Endothelial cell of umbilical vein (primary cell): ENCODE measurements at regions not wholly inside any gene's neighbourhood (a gene's known extent, or its start where the extent isn't known, plus 50 kb on each side); places are given as distances from the start of the nearest gene placed in this dataset.

Source experiments
- BruUV-seq: library from RNA; stranded (reverse); fragments of 400-500 nt; replicated peaks from 2 replicates; lab custom pipeline; 2021; lab: Mats Ljungman, UMichigan
- CTCF ChIA-PET: fragments of 300-600, 350-600 bp; sonication (Branson Sonifier 250); formaldehyde crosslinking; loops from one replicate; lab custom pipeline; 2021; ENCODE audit warnings: antibody characterized with exemption, inconsistent platforms; lab: Charles Lee
- POLR2A ChIA-PET: fragments of 300-600, 350-600 bp; sonication (Branson Sonifier 250); formaldehyde crosslinking; loops from one replicate; lab custom pipeline; 2021; ENCODE audit warnings: antibody characterized with exemption, inconsistent platforms; lab: Charles Lee
- DNase-seq: peaks from one replicate; pipeline ENCODE4 v3.0.0-alpha.2; 2011; ENCODE audit warnings: low read depth, low spot score
- FAIRE-seq: peaks from 2 replicates; lab custom pipeline; 2011; peaks lifted over from hg19 to GRCh38; lab: Jason Lieb, UNC
- H2AFZ ChIP-seq: 2 replicates; pipeline ENCODE4 v1.6.0; 2012; ENCODE audit warnings: low read depth, low read length, control low read depth, inconsistent platforms
- H3K27ac ChIP-seq: 2 replicates; pipeline ENCODE4 v1.5.1; 2011; ENCODE audit warnings: low read depth, mild to moderate bottlenecking, control low read depth, low read length, moderate library complexity; ENCODE audit not compliant: insufficient read depth
- H3K27me3 ChIP-seq, 2 experiments: 2 replicates each; pipeline versions ENCODE4 v1.6.0 to v1.6.1; 2011; ENCODE audit warnings: low read length in 2 of 2, mixed read lengths in 1 of 2; ENCODE audit not compliant: control insufficient read depth in 2 of 2, insufficient read depth in 2 of 2
- H3K36me3 ChIP-seq, 2 experiments: 2 replicates in 1 of 2; 3 replicates in 1 of 2; pipeline ENCODE4 v1.5.1; 2011; ENCODE audit warnings: low read length in 2 of 2, mild to moderate bottlenecking in 1 of 2, moderate library complexity in 1 of 2; ENCODE audit not compliant: control insufficient read depth in 2 of 2, insufficient read depth in 2 of 2; ENCODE audit errors: extremely low read depth in 1 of 2
- H3K4me1 ChIP-seq: 3 replicates; pipeline ENCODE4 v1.5.1; 2011; ENCODE audit warnings: mild to moderate bottlenecking, low read length; ENCODE audit not compliant: control insufficient read depth, insufficient read depth; ENCODE audit errors: extremely low read depth
- H3K4me2 ChIP-seq: 2 replicates; pipeline ENCODE4 v1.6.1; 2011; ENCODE audit warnings: low read length, control low read depth, mixed read lengths; ENCODE audit not compliant: insufficient read depth
- H3K4me3 ChIP-seq, 3 experiments: fragments of 200-600 bp in 1 of 3; sonication (generic), shearing (Covaris generic) in 1 of 3; replicated peaks in 1 of 3; 2 replicates each; pipeline ENCODE4 v1.5.1; 2011 to 2016; ENCODE audit warnings: control low read depth in 3 of 3, low read length in 3 of 3, mild to moderate bottlenecking in 2 of 3, inconsistent platforms in 1 of 3, low read depth in 1 of 3, moderate library complexity in 1 of 3; ENCODE audit not compliant: insufficient read depth in 1 of 3
- H3K79me2 ChIP-seq: 2 replicates; pipeline ENCODE4 v1.6.0; 2012; ENCODE audit warnings: low read length, inconsistent platforms; ENCODE audit not compliant: control insufficient read depth, insufficient read depth
- H3K9ac ChIP-seq: replicated peaks from 2 replicates; pipeline ENCODE3; 2011; ENCODE audit warnings: low read length, control low read depth; ENCODE audit not compliant: insufficient read depth; ENCODE audit errors: extremely low read depth
- H3K9me1 ChIP-seq: replicated peaks from 3 replicates; pipeline ENCODE4 v1.6.0; 2011; ENCODE audit warnings: mild to moderate bottlenecking, low read length; ENCODE audit not compliant: control insufficient read depth, insufficient read depth; ENCODE audit errors: extremely low read depth
- H3K9me3 ChIP-seq: replicated peaks from 2 replicates; pipeline ENCODE4 v1.5.1; 2012; ENCODE audit warnings: low read length, inconsistent platforms; ENCODE audit not compliant: control insufficient read depth, insufficient read depth
- H4K20me1 ChIP-seq: replicated peaks from 2 replicates; pipeline ENCODE3; 2011; ENCODE audit warnings: mild to moderate bottlenecking, low read length; ENCODE audit not compliant: control insufficient read depth, insufficient read depth; ENCODE audit errors: extremely low read depth
- FOS ChIP-seq: IDR thresholded peaks from 2 replicates; pipeline ENCODE4 v1.6.1; 2011; ENCODE audit warnings: mild to moderate bottlenecking, low read length, moderate library complexity, borderline replicate concordance; ENCODE audit not compliant: insufficient read depth
- GATA2 ChIP-seq: IDR thresholded peaks from 2 replicates; pipeline ENCODE4 v1.7.0; 2011; ENCODE audit warnings: low read depth, mild to moderate bottlenecking, moderate library complexity, mixed read lengths, low read length; ENCODE audit not compliant: insufficient read length, insufficient read depth
- JUN ChIP-seq: IDR thresholded peaks from 2 replicates; pipeline ENCODE4 v1.6.1; 2011; ENCODE audit warnings: borderline replicate concordance, low read depth; ENCODE audit not compliant: insufficient read length, insufficient read depth
- POLR2A ChIP-seq: IDR thresholded peaks from 2 replicates; pipeline ENCODE4 v1.6.1; 2012; ENCODE audit warnings: low read depth, mild to moderate bottlenecking, control low read depth, low read length
- POLR2AphosphoS5 ChIP-seq: IDR thresholded peaks from 2 replicates; pipeline ENCODE4 v1.6.1; 2012; ENCODE audit warnings: low read depth, mild to moderate bottlenecking, control low read depth, low read length, moderate library complexity; ENCODE audit not compliant: insufficient read depth
- dilution Hi-C: fragments of 300-500 bp; cut with MboI; formaldehyde crosslinking; loops from one replicate; pipeline ENCODE4 v1.15.0; 2019; ENCODE audit warnings: low sequenced_read_pairs; ENCODE audit not compliant: extremely low pct_ligation_motif_present
- intact Hi-C: fragments of 100-400 bp; cut with micrococcal nuclease; formaldehyde crosslinking; loops from one replicate; pipeline ENCODE4 v1.10.0; 2022
- TF ChIP-seq, protein P1 (sequence below), 2 donors: IDR thresholded peaks; 1 replicate in 1 of 2; 2 replicates in 1 of 2; pipeline ENCODE4 v1.5.1; 2011; ENCODE audit warnings: low read length in 2 of 2, mild to moderate bottlenecking in 2 of 2, moderate library complexity in 2 of 2, control low read depth in 1 of 2, inconsistent platforms in 1 of 2, low read depth in 1 of 2; ENCODE audit not compliant: insufficient read depth in 1 of 2; ENCODE audit errors: extremely low read depth in 1 of 2

DNA sequence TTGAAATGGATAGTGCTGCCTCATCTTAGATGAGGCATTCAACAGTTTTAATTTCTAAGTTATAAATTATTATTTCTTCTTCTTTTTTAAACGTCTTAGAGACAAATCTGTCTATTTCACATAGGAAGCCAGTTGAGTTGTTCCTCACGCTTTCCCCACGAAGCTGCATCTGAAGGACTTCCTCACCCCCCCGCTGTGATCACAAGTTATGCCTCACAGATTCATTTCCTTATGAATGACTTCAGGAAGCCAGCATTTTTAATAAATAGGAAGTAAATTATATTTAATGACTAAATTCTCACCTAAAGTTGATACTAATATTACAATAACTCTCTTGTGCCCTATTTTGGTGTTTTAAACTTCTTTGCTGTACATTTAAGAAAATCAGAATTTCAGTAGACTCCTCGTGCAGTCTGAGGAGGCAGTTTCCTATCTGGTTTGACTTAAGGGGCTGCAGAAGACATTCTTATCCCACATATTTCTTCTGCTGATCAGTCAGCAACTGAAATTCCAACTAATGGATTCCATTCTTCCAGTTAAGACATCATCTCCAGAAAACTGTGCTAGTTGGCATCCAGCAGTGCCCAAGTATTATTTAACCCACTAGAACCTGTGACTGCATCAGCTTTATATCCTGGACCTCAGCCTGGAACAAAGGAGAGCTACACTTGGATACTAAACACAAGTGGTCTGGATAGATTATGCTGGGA lies 182.7 kb upstream of the CCN2 start:
- H3K36me3 ChIP-seq = no peaks in the 10 kb centered on the region
- POLR2A ChIA-PET = interaction anchor here (1.2 to 7.9 kb wide), 6 partner anchors 46 to 185 kb away, joined by 3 to 200 read pairs (median 18); partner anchors contain the start of gene CCN2
- H3K9me1 ChIP-seq = no peaks in the 10 kb centered on the region
- H2AFZ ChIP-seq = no peak overlapping the region
- intact Hi-C loops (loop anchor here (1.0 kb wide), 1 partner anchor 84 kb away; no protein-coding TSS in a partner anchor), dilution Hi-C loops (no loop called here)
- peaks cover 47% of the 10 kb centered on the region for H3K79me2 ChIP-seq
- CTCF ChIA-PET = interaction anchor here (0.7 to 2.1 kb wide), 14 partner anchors 11 to 209 kb away, joined by 3 to 13 read pairs (median 5); partner anchors contain the start of gene CCN2
- TSS peak; percentile 37 for BruUV-seq
- H3K4me2 ChIP-seq = peak overlapping the region; percentile 100
- TF ChIP-seq GATA2 (peak; percentile 22), POLR2AphosphoS5 (peak; percentile 57), FOS (peak; percentile 47), JUN (no peak)
- FAIRE-seq (peak; percentile 73), DNase-seq (peak; percentile 90)
- H3K4me1 ChIP-seq = peaks cover 67% of the 10 kb centered on the region
- H3K27ac ChIP-seq = peak overlapping the region; percentile 100
- peak overlapping the region; percentile 100 for H3K9ac ChIP-seq
- H3K9me3 ChIP-seq = no peaks in the 10 kb centered on the region
- peak overlapping the region; percentile 49 to 95 (median 72) for H3K4me3 ChIP-seq
- no peaks in the 10 kb centered on the region for H4K20me1 ChIP-seq
- H3K27me3 ChIP-seq = no peaks in the 10 kb centered on the region

DNA sequence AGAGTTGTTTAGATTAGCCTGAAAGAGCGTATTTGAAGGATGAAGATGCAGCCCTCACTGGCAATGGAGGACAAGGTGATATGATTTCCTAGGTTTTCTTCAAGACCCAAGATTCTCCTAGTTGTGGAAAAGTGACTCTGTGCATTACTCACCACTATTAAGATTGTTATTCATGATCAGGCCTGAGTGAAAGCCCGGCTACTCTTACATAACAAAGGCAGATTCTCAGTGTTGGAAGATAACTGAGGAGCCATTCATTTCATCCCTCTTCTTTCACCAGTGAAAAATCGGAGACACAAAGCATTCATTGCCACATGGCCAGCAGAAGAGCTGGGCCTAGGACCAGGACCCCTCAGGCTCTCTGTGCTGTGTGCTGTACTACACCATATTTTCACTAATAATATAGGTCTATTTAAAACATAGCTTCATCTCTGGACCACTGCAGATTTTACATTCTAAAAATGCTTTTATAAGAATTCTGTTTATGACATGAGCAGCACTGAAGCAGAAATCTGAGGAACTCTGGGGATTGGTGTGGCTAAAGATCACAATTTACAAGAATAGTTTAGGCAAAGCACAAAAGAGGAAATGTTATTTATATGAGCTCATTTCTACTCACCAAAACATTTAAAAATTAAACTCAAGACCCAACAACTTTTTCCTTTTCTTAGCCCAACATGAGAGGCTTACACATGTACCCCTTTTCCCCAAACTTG lies 181.9 kb upstream of the CCN2 start:
- ChIA-PET POLR2A (interaction anchor here (1.2 to 7.9 kb wide), 6 partner anchors 45 to 184 kb away, joined by 3 to 200 read pairs (median 18); partner anchors contain the start of gene CCN2), CTCF (interaction anchor here (0.7 to 2.1 kb wide), 12 partner anchors 11 to 208 kb away, joined by 3 to 13 read pairs (median 5); partner anchors contain the start of gene CCN2)
- Histone ChIP-seq H3K27me3 (no peaks in the 10 kb centered on the region), H3K9ac (peak overlapping the region; percentile 100), H4K20me1 (no peaks in the 10 kb centered on the region), H2AFZ (no peak overlapping the region), H3K27ac (peak overlapping the region; percentile 100), H3K4me2 (peak overlapping the region; percentile 100), H3K4me1 (peaks cover 64% of the 10 kb centered on the region), H3K9me1 (no peaks in the 10 kb centered on the region), H3K9me3 (no peaks in the 10 kb centered on the region), H3K79me2 (peaks cover 39% of the 10 kb centered on the region), H3K36me3 (no peaks in the 10 kb centered on the region), H3K4me3 (peak overlapping the region in 1 of 3 experiments; percentile 95)
- TSS peak; percentile 55 for BruUV-seq
- intact Hi-C loops = loop anchor here (1.0 kb wide), 3 partner anchors 28 to 182 kb away; partner anchors contain the start of gene CCN2
- TF ChIP-seq POLR2A = peak; percentile 59
- TF ChIP-seq, protein P1, sequence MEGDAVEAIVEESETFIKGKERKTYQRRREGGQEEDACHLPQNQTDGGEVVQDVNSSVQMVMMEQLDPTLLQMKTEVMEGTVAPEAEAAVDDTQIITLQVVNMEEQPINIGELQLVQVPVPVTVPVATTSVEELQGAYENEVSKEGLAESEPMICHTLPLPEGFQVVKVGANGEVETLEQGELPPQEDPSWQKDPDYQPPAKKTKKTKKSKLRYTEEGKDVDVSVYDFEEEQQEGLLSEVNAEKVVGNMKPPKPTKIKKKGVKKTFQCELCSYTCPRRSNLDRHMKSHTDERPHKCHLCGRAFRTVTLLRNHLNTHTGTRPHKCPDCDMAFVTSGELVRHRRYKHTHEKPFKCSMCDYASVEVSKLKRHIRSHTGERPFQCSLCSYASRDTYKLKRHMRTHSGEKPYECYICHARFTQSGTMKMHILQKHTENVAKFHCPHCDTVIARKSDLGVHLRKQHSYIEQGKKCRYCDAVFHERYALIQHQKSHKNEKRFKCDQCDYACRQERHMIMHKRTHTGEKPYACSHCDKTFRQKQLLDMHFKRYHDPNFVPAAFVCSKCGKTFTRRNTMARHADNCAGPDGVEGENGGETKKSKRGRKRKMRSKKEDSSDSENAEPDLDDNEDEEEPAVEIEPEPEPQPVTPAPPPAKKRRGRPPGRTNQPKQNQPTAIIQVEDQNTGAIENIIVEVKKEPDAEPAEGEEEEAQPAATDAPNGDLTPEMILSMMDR (IDR thresholded peaks at IDR 0.05; ENCODE audit: extremely low read depth in 1 of 2, insufficient read depth in 1 of 2, low read depth in 1 of 2, low read length in 2 of 2) = no peak
- FAIRE-seq = peak; percentile 50
- dilution Hi-C loops = no loop called here
- DNase-seq = peak; percentile 83
